ENCODE measurements at regions not wholly inside any gene's neighbourhood (a gene's known extent, or its start where the extent isn't known, plus 50 kb on each side); places are given as distances from the start of the nearest gene placed in this dataset.

DNA sequence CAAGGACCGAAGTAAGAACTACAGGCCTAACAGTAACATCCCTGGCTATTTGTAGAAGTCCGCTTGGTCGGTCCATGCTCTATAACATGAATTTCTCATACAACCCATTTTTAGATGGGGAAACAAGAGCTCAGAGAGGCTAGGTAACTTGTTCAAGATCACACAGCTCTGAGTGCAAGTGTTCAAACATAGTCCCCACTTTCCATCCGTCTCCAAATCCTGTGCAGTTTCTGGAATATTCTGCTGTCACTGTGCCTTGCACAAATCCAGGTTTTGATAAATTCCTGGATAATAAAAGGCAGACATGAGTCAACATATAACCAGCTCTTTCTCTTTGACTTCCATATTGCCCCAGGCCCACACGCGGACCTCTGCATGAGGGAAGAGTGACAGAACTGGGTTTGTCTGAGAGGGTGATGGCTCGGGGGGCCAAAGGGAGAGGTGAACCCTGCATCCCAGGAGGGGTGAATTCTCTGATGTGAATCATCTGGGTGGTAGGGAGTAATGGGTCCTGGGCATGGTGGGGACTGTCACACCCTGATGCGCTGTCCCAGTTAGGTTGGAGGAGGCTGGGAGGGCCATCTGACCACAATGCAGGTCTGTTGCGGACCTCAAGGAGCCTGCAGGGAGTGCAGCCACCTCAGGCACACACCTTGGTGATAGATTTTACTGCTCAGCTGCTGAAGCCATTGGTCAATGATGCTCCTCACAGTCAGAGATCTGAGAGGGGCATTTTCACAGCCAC is 162.2 kb downstream of the SMAD6 start:
- H3K4me1 ChIP-seq (ENCODE audit: control insufficient read depth in 1 of 2, insufficient read depth in 1 of 2, low read depth in 1 of 2, low read length in 1 of 2): peaks cover 12 to 13% of the 10 kb centered on the region in 2 experiments
- TF ChIP-seq, protein P1, sequence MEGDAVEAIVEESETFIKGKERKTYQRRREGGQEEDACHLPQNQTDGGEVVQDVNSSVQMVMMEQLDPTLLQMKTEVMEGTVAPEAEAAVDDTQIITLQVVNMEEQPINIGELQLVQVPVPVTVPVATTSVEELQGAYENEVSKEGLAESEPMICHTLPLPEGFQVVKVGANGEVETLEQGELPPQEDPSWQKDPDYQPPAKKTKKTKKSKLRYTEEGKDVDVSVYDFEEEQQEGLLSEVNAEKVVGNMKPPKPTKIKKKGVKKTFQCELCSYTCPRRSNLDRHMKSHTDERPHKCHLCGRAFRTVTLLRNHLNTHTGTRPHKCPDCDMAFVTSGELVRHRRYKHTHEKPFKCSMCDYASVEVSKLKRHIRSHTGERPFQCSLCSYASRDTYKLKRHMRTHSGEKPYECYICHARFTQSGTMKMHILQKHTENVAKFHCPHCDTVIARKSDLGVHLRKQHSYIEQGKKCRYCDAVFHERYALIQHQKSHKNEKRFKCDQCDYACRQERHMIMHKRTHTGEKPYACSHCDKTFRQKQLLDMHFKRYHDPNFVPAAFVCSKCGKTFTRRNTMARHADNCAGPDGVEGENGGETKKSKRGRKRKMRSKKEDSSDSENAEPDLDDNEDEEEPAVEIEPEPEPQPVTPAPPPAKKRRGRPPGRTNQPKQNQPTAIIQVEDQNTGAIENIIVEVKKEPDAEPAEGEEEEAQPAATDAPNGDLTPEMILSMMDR (IDR thresholded peaks at IDR 0.05): no peak
- H3K27ac ChIP-seq: no peak overlapping the region
- H3K27me3 ChIP-seq: peaks cover 5% of the 10 kb centered on the region
- H3K9me3 ChIP-seq: no peaks in the 10 kb centered on the region
- H3K4me3 ChIP-seq (ENCODE audit: low read depth in 1 of 2, low read length in 1 of 2): no peak overlapping the region
- H3K36me3 ChIP-seq: no peaks in the 10 kb centered on the region

DNA sequence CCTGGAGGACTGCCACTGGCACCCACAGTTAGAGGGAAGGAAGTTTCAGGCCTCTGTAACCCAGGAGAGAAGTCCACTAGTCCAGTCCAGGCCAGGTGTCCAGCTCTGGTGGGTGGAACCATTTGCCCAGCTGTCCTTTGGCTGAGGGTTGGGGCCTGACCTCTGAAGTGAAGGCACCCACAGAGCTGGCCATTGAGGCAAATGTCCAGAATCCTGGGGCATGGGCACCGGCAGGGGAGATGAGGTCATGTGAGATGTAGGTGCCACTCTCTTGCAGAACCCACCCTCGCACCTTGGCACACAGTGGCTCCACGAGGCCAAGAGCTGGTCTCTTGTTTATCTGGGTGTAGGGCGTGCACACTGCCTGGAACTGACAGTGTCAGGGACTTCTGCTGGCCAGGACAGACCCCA is 162.8 kb downstream of the SMAD6 start:
- no peak overlapping the region for H3K4me3 ChIP-seq (ENCODE audit: low read depth in 1 of 2, low read length in 1 of 2)
- no peaks in the 10 kb centered on the region for H3K36me3 ChIP-seq
- H3K4me1 ChIP-seq (ENCODE audit: control insufficient read depth in 1 of 2, insufficient read depth in 1 of 2, low read depth in 1 of 2, low read length in 1 of 2): peaks cover 12 to 13% of the 10 kb centered on the region in 2 experiments
- H3K27ac ChIP-seq: no peak overlapping the region
- H3K27me3 ChIP-seq: peaks cover 6% of the 10 kb centered on the region
- TF ChIP-seq, protein P1 (IDR thresholded peaks at IDR 0.05): no peak
- H3K9me3 ChIP-seq: no peaks in the 10 kb centered on the region

DNA sequence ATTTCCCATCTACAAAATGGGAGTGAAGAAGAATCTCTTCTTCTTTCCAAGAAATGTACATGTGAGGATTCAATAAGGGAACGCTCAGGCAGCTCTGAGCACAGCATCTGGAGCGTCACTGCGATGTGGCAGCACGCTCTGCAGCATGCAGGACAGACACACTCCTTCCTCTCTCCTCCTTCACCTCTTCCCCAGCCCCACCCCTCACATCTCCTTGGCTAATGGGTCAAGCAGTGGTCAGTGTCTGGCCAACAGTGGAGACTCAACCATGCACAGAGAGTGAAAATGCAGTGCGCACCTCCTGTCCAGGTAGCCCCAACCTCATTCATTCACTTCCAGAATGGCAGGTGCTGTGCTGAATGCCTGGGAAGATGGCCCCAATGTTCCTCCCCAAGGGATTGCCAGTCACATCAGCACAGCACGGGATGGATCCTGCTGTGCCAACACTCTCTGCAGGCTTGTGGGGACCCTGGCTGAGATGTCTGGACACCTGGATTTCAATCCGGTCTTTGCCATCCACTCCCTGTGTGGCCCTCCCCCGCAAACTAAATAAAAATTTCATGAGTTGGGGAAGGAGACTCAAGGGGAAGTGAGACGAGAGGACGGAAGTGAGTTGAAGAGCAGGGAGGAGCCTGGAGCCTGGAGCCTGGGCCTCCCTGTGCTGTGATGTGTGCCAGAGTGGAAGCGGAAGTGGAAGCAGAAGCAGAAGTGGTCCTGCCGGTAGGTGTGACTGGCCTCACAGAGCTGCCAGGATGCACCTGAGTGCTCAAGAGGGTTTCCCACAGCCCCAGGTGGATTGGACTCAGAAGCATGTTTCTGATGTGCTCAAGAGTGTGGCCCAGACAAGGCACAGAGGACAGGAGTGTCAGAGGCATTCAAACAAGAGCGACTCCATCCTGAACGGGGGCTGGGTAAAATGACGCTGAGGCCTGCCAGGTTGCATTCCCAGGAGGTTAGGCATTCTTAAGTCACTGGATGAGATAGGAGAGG is 163.9 kb downstream of the SMAD6 start:
- H3K9me3 ChIP-seq: no peaks in the 10 kb centered on the region
- H3K36me3 ChIP-seq: no peaks in the 10 kb centered on the region
- peaks cover 9% of the 10 kb centered on the region for H3K27me3 ChIP-seq
- TF ChIP-seq, protein P1 (IDR thresholded peaks at IDR 0.05): no peak
- H3K27ac ChIP-seq: peak overlapping the region; percentile 43
- no peak overlapping the region for H3K4me3 ChIP-seq (ENCODE audit: low read depth in 1 of 2, low read length in 1 of 2)
- H3K4me1 ChIP-seq (ENCODE audit: control insufficient read depth in 1 of 2, insufficient read depth in 1 of 2, low read depth in 1 of 2, low read length in 1 of 2): peaks cover 12 to 13% of the 10 kb centered on the region in 2 experiments

DNA sequence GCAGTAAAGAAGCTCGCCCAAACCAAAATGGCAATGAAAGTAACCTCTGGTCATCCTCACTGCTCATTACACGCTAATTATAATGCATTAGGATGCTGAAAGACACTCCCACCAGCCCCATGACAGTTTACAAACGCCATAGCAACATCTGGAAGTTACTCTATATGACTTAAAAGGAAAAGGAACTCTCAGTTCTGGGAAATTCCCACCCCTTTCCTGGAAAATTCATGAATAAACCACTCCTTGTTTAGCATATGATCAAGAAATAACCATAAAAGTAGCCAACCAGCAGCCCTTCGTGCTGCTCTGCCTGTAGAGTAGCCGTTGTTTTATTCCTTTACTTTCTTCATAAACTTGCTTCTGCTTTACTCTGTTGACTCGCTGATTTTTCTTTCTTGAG is 164.6 kb downstream of the SMAD6 start:
- no peaks in the 10 kb centered on the region for H3K36me3 ChIP-seq
- H3K9me3 ChIP-seq: no peaks in the 10 kb centered on the region
- peak overlapping the region; percentile 43 for H3K27ac ChIP-seq
- TF ChIP-seq, protein P1 (IDR thresholded peaks at IDR 0.05): no peak
- peaks cover 12 to 13% of the 10 kb centered on the region in 2 experiments for H3K4me1 ChIP-seq (ENCODE audit: control insufficient read depth in 1 of 2, insufficient read depth in 1 of 2, low read depth in 1 of 2, low read length in 1 of 2)
- peaks cover 17% of the 10 kb centered on the region for H3K27me3 ChIP-seq
- H3K4me3 ChIP-seq (ENCODE audit: low read depth in 1 of 2, low read length in 1 of 2): no peak overlapping the region

DNA sequence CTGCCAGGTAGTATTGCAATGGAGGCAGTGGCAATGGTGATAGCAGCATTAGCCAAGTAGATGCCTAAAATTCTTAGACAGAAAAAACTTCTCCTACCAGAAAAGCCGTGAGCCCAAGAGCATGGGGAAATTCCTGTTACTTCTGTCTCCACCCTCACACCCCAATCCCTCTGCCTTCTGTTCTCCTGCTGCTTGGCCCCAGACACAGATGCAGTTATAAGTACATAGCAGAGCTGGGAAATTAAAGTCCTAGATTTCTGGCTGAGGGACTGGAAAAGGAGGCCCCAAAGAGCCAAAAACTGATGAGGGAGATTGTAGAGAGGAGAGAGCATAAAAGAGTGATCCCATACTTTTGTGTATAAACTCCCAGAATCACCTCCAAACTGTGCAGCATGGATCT is 166.9 kb downstream of the SMAD6 start:
- Histone ChIP-seq H3K27ac (no peak overlapping the region), H3K36me3 (no peaks in the 10 kb centered on the region), H3K9me3 (no peaks in the 10 kb centered on the region), H3K27me3 (peaks cover 21% of the 10 kb centered on the region), H3K4me3 (ENCODE audit: low read depth in 1 of 2, low read length in 1 of 2) (no peak overlapping the region), H3K4me1 (ENCODE audit: control insufficient read depth in 1 of 2, insufficient read depth in 1 of 2, low read depth in 1 of 2, low read length in 1 of 2) (peaks cover 12 to 13% of the 10 kb centered on the region in 2 experiments)
- TF ChIP-seq, protein P1 (IDR thresholded peaks at IDR 0.05): no peak
